HG02798 (cell line): ENCODE measurements at regions not wholly inside any gene's neighbourhood (a gene's known extent, or its start where the extent isn't known, plus 50 kb on each side); places are given as distances from the start of the nearest gene placed in this dataset.

ENCODE experiments used
- ATAC-seq: cut with Tn5 transposase; IDR thresholded peaks from one replicate; pipeline ENCODE4 v1.9.1; 2021; ENCODE audit warnings: mild to moderate bottlenecking; ENCODE audit not compliant: unreplicated experiment, poor library complexity

DNA sequence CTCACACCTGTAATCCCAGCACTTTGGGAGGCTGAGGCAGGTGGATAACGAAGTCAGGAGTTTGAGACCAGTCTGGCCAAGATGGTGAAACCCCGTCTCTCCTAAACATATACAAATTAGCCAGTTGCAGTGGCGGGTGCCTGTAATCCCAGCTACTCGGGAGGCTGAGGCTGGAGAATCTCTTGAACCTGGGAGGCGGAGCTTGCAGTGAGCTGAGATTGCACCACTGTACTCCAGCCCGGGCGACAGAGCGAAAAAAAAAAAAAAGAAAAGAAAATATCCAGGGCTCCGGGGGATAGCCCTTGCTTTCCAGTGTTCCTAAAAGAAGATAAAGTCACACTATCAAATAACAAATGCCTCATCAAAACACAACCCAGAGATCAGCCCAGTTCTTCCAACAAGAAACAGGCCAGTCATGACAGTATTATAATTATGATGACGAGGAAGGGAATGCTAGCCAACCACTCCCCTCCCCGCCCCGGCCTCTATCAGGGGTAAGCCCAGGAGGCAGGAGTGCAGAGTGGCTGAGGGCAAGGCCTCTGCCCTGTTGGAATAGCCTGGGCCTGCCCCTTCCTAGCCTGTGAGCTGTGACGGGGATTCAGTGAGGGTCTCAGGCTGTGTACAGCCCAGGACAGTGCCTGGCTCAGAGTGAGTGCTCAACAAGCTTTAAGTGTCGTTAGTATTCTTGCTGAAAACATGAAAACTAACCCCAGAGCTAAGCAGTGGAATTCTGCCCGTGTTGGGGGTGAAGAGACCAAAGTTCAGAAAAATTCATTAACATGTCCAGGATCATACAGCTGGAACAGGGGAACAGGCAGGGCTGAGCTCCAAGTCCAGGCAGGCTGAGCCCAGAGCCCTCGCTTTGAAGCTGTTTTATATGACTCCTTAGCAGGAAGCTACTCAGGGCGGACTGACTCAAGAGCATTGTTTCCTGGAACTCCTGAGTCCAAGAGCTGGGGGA, 54.3 kb downstream of the FAM241B start:
- ATAC-seq, result no peak

DNA sequence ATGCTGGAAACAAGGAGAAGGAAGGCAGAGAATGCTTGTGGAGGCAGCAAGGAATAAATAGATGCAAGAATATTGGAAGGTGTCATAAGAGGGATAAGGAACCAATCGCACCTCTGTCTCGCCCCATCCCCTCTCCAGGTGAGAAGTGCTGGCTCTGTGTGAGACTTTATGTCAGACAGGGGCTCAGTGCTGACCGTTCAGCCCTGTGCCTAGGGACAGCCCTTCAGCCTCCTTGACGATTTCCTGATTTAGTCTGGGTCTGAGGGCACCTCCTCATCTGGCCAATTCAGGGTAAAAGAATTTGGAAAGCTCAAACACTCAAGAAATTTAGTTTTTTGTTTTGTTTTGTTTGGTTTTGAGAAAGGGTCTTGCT, 54.9 kb downstream of the FAM241B start:
- no peak for ATAC-seq

DNA sequence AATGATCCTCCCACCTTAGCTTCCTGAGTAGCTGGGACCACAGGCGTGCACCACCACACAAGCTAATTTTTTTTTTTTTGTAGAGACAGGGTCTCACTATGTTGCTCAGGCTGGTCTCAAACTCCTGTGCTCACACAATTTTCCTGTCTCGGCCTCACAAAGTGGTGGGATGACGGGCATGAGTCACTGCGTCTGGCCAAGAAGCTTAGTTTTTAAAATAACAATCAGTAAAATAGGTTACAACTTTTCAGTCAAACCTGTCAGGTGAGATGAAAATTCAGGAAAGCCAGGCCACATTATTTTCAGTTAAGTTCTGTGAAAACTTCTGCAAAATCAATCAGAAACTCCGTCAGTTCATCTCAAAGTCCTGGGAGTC, 55.4 kb downstream of the FAM241B start:
- ATAC-seq, result no peak

DNA sequence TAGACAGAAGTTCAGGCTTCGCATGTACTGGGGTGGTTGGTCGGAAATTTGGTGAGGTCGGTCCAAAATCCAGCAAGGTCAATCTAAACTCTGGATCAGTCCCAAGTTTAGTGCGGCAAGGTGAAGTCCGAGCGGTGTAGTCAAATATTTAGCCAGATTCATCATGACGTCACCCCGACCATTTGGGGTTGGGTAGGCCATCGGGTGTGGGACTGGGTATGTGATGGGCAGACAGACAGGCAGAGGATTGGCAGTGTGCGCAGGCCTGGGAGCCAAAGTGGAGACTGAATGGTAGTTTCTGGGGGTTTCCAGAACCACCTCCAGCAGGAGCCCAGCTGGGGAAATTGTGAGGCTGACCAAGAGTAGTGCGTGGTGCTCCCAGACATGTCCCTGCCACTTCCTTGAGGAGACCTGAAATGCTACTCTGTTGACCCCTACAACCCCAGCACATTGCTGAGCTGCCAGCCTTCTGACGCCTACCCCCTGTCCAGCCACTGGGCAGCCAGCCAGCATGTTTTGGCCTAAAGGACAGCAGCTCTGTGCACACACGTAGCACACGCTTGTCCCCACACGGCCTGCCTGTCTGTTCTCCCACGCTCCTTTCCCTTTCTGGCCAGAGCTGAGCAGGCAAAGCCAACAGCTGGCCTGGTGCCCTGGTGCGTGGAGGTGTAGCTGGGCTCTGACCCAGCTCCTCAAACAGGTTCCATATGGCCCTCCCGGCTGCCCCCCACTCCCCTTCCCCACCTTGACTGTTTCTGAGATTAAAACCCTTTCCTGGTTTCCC, 55.9 kb downstream of the FAM241B start:
- no peak for ATAC-seq

DNA sequence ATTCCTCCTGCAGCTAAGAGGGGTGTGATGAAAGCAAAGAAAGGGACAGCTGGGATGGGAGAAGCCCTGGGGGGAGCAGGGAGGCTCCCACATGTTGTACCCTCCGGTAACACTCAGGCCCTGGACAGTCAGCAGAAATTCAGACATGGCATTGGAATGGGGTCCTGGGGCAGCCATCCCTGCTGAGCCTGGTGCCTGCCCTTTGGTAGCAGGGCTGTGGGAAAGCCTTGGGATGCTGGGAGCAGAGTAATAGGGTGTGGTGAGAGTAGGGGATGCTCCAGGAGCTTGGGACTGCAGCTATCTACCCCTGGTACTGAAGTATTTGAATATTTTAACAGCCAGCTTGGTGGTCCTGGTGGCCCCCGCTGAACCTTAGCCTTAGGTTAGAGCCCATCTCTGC, 56.8 kb downstream of the FAM241B start:
- no peak for ATAC-seq

DNA sequence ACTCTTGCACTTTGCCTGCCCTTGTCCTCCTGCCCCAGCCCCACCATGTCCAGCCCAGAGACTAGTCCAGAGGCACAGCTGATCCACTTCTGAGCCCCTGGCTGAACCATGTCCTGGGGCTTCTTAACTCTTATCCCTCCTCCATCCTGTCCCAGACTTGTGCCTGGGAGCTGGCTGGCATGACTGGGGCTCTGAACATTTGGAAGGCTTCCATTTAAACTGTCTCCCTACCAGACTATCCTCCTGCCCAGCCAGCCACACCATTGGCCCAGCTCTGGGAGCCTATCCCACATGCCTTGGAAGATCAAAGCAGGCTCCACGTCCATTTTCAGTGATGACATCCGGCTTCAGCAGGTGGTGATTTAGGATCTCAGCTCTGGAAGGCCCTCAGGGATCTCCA, 57.4 kb downstream of the FAM241B start:
- ATAC-seq, result no peak

DNA sequence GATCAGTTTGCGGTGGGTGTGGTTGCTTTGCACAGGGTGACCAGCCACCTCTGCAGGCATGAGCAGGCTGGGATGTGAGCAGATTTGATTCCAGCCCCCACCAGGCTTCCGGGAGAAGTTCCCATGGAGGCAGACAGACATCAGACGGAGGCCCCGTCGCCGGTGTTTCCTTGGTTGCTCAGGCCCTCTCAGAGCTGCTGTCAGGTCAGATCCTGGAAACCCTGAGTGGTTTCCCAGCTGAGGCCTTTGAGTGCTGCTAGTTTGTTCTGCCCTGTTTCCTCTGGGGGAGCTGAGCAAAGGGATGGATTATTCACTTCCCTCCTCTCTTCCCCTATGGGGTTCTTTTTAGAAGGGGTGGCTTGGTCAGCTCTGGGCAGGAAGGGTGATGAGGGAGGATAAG, 62.2 kb downstream of the FAM241B start:
- no peak for ATAC-seq

DNA sequence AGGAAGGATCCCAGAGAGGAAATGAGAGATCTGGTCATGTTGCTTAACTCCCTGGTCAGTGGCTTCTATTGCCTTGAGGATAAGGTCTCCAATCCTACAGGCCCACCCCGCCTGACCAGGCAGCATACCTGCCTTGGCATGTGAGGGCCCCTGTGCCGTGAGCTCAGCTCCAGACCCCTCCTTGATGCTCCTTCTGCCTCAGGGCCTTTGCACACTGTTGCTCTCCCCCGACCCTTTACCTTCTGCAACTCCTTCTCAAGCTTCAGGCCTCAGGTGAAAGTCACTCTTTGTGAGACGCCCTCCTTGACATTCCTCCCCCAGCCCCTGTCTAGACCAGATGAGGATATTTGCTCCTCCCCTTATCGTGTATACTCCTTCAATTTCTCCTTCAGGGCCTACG, 62.8 kb downstream of the FAM241B start:
- no peak for ATAC-seq

DNA sequence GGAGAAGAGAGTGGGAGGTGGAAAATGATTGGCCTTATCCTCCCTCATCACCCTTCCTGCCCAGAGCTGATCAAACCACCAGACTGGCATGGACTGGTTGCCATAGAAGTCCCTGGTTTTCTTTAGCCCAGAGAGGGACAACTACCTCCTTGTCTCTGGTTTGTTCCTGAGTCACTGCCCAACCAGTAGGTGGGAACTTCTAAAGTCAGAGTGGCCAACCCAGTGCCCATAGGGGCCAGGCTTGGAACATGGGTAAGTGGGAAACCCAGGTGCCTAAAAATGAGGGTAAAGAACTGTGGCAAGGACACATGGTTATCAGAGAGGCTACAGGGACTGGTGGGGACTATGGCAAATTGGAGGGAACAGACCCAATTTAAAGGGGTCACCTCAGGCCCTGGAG, 63.8 kb downstream of the FAM241B start:
- ATAC-seq, result no peak

DNA sequence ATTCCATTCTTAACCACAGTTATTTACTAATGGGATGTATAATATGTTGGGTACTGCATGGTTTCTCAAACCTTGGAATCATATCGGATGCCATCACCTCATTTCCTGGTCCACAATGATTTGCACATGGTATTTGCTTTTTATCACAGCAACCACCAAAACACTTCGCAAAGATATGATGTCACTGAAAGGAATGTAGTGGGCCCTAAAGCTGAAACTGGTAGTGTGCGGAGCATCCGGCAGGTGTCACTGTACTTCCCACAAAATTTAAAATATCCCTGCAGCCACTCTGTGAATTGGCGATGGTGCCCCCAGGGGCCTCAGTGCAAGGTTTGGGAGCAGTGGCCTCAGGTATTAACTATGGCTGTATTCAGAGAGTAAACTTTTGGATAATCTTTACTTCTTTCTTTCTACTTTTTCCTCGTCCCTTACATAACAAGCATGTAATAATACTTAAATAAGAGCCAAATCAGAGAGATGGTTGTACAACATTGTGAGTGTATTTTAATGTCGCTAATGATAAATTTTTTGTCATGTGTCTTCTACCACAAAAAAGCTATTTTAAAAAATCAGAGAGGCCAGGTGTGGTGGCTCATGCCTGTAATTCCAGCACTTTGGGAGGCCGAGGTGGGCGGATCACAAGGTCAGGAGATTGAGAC, 66.2 kb downstream of the FAM241B start:
- no peak for ATAC-seq

DNA sequence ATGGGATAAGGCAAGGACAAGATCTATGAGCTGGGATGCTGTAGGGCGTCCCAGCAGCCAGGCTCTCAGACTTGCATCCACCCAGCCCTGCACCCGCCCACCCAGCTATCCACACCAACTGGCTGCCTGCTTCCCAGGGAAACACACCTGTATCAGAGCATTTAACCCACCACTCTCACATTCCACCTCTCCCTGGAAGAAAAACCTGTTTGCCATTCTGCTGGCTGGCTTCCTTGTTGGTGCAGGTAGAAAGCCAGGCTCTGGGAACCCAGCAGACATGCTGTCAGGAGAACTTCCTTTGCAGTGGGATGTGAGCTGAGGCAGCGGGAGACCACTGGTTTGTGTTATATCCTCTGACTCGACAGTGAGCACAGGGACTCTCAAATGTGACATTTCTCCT, 67.0 kb downstream of the FAM241B start:
- no peak for ATAC-seq

DNA sequence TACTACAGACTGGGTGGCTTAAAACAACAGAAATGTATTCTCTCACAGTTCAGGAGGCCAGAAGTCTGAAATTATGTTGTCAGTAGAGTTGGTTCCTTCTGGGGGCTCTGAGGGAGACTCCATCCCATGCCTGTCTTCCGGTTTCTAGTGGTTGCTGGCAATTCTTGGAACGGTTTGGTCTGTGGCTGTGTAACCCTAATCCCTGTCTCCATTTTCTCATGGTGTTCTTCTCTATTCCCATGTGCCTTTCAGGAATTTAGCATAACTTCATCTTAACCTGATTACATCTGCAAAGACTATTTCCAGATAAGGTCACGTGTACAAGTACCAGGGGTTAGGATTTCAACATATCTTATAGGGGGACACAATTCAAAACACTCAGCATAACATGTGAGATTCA, 73.2 kb downstream of the FAM241B start:
- ATAC-seq, result no peak

DNA sequence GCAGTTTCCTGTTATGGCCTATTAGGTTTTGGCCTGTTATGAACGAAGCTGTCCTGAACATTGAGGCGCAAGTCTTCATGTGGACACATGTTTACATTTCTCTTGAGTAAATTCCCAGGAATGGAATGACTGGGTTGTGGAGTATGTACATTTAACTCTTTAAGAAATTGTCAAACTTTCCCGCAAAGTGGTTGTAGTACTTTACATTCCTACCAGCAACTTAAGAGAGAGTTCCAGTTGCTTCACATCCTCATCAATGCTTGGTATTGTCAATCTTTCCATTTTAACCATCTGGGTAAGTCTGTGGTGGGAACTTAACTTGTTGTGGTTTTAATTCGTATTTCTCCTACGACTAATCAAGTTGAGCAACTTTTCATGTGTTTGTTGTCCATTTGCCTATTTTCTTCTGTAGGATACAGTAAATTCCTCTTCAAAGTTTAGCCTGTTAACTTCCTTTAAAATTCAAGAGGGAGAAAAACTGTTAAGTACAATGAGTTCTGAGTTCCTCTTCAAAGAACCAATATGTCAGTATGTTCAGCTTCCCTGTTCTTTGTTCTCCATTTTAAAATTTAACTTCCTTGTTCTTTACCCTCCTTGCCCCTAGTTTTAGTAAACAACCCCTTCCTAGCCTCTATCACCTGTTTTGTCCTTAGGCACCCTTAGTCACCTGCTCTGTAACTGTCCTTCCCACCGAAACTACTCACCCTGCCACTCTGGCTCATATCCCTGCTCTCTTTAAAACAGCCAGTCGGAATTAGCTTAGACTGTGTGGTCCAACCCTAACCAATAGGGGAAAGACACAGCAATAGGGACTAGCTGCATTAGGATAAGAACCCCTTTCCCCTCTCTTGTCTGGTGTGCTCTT, 74.0 kb downstream of the FAM241B start:
- no peak for ATAC-seq

DNA sequence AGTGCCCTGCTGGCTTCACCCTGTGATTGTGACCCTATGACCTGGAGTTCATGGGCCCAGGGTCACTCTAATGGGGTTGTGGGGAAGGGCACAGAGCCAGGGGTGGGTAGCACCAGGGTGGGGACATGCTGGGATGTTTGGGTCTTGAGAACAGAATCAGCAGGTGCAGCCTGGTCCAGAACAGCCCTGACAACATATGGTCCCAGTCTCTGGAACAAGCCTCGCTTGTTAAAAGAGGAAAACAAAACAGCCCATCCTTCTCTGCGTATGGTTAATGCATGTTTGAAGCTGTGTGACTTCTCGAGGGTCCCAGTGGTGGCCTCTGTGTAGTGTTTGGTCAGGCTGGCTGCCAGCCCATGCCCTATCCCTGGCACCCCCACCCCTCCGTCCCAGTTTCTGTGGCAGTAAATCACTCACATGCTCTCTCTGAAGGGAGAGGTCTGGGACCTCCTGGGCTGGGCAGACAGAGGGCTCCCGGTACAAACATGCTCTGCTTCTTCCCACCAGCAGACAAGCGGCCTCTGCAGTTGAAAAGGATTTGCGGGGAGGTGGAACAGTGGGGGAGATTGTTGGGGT, 79.4 kb downstream of the FAM241B start:
- ATAC-seq, result no peak

DNA sequence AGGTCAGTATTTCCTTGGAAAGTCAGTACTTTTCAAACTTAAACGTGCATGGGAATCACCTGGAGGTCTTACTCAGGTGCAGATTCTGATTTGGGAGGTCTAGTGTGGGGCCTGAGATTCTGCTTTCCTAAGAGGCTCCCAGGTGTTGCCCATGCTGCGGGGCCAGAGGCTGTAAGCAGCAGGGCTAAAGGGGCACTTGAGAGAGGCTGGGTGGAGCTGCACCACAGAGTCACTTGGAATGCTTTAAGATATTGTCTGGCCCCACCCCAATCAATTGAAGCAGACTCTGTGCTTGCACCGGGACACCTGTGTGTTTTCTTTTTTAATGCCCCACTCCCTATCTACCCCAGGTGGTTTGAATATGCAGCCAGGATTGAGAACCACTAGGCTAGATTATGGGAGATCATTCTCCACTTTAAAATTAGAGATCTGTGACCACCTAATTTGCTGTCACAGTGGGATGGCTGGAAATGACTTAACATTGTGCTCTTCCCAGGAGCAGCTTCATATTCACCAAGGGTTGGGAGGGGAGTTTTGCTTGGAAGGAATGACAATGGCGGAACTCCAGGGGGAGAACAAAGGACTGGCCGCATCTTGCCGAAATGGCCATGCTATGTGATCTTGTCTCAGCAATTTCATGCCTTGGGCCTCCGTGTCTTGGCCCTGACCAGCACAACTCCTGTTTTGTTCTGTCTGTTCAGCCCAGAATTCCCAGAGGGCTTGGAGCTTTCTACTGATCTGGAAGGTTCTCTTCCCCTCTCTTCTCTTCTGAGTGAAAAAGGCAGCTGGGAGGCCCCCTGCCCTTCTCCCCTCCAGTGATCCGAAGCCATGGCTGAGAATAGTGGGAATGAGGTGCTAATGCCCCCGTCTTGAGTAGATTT, 80.2 kb downstream of the FAM241B start:
- no peak for ATAC-seq

DNA sequence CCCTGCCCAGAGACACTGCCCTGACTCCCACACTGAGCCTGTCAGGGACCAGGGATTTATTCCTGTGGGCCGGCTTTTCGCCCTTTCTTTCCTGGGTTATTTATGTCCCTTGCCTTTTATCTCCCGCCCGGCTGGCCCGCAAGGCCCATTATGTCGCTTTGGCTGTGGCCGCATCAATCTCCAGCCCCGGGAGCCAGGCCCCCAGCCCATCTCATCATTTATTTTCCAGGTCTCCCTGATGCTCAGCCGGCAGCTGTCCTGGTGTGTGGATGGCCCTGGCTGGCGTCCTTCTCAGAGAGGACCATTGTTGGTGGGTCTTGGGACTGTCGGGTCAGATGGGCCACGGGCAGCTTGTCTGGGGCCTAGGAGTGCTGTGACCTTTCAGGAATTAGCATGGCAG, 82.3 kb downstream of the FAM241B start:
- ATAC-seq, result no peak

DNA sequence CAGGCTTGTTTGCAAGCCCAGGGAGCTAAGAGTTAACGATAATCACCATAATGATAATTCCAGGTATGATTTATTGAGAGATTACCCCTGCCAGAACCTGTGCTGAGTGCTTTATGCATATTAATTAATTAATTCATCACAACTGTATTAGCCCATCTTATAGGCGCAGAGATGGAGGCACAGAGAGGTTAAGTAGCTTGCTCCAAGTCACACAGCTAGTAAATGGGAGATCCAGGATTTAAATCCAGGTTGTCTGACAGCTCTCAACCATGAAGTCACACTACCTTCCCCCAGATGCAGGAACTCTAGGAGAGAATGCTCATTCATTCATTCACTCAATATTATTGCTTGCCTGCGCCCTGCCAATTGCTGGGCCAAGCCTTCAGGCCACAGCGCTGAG, 84.5 kb downstream of the FAM241B start:
- ATAC-seq, result no peak

DNA sequence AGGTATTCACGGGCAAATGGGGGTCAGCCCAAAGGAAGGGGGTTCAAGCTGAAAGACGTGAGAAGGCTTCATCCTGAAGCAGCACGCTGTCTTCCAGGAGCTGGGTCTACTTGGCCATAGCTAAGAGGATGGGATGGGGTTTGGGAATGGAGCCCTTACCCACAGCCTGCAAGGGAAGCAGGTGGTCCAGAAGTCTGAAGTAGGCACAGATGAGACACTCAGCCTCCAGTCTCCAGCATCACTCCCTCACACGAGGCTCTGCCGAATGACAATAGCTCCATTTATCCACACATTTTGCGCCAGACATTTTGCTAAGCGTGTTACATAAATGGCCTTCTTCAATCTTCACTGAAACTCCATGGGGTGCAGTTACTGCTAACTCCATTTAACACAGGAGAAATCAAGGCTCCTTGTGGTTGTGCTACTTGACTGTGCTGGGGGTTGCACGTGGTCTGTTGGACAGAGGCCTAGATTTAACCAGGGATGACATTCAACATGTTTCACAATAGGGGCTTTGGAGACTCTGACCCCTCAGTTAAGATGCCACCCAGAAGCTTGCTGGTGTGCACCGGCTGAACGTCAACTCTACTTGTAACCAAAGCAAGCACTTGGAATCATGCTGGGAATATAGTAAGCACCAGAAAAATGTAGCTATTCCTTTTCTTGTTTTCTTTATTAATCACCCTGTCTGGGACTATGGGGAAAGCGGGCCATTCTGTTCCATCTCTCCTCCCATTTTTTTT, 85.3 kb downstream of the FAM241B start:
- ATAC-seq, result no peak
